Activated CD8-positive, alpha-beta T cell treated with anti-CD3 and anti-CD28 coated beads for 36 hours (primary cell): ENCODE measurements at regions not wholly inside any gene's neighbourhood (a gene's known extent, or its start where the extent isn't known, plus 50 kb on each side); places are given as distances from the start of the nearest gene placed in this dataset.

Experiments used
- ATAC-seq: fragments of 200-7000 bp; cut with Tn5 transposase; one replicate; pipeline ENCODE4 v1.10.0; 2021; ENCODE audit warnings: mild to moderate bottlenecking, moderate library complexity
- CTCF ChIA-PET: fragments of 350-600 bp; sonication (Branson Sonifier 250); formaldehyde crosslinking; loops from one replicate; lab custom pipeline; 2021; ENCODE audit warnings: antibody characterized with exemption; lab: Charles Lee
- POLR2A ChIA-PET: fragments of 350-600 bp; sonication (Branson Sonifier 250); formaldehyde crosslinking; loops from one replicate; lab custom pipeline; 2021; ENCODE audit warnings: antibody characterized with exemption; lab: Charles Lee
- DNase-seq: peaks from one replicate; pipeline ENCODE4 v3.0.0-alpha.2; 2020
- H3K27ac Mint-ChIP-seq: one replicate; pipeline ENCODE4 v1.8.0; 2021; ENCODE audit warnings: mild to moderate bottlenecking, mixed read lengths
- H3K27me3 Mint-ChIP-seq: one replicate; pipeline ENCODE4 v1.8.0; 2021; ENCODE audit warnings: mixed read lengths
- H3K36me3 Mint-ChIP-seq: one replicate; pipeline ENCODE4 v1.8.0; 2021; ENCODE audit warnings: low read depth, mixed read lengths
- H3K4me1 Mint-ChIP-seq: one replicate; pipeline ENCODE4 v1.8.0; 2021; ENCODE audit warnings: low read depth, mixed read lengths
- H3K4me3 Mint-ChIP-seq: one replicate; pipeline ENCODE4 v1.8.0; 2021; ENCODE audit warnings: mild to moderate bottlenecking, moderate library complexity, mixed read lengths
- H3K9me3 Mint-ChIP-seq: one replicate; pipeline ENCODE4 v1.8.0; 2021; ENCODE audit warnings: mixed read lengths
- CTCF ChIP-seq: fragments of 200-600 bp; IDR thresholded peaks from one replicate; pipeline ENCODE4 v1.8.0; 2022; ENCODE audit warnings: antibody characterized with exemption, mild to moderate bottlenecking
- intact Hi-C: fragments of 100-400 bp; cut with micrococcal nuclease; formaldehyde crosslinking; loops from one replicate; pipeline ENCODE4 v1.10.0; 2022

DNA sequence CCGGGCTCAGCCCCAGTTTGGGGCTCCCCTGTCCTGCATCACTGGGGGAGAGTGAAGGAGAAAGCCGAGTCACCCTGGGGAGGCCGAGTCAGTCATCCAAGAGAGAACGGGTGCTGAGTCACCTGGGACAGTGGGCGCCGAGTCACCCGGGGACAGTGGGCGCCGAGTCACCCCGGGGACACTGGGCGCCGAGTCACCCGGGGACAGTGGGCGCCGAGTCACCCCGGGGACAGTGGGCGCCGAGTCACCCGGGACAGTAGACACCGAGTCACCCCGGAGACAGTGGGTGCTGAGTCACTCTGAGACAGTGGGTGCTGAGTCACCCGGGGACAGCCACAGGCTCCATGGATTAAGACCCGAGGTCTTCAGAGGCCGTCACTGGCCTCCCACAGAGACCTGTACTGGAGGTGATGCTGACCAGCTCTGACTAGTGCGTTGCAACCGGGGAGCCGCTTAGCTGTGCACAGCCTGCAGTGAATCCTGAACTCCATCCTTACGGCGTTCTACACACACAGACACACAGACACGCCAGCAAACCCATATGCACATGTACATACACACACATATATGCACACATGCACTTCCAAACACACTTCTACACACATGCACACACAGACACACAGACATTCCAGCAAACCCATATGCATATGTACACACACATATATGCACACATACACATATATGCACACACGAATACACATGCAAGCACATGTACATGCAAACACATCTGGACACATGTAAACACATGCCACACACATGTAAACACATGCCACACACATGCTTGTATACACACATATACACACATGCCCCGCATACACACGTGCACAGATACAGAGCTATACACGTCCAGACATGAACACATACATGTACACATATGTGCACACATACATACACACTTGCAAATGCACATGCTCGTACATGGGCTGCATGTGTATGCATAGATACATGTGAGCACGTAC is 64.9 kb upstream of the GALNT9 start:
- no peaks in the 10 kb centered on the region for H3K36me3 Mint-ChIP-seq
- peaks cover 5% of the 10 kb centered on the region for H3K9me3 Mint-ChIP-seq
- TF ChIP-seq CTCF = no peak
- H3K27me3 Mint-ChIP-seq = peaks cover 8% of the 10 kb centered on the region
- ChIA-PET CTCF (no interaction called here), POLR2A (no interaction called here)
- no peak overlapping the region for H3K4me3 Mint-ChIP-seq
- ATAC-seq (peak; percentile 30), DNase-seq (no peak)
- no peaks in the 10 kb centered on the region for H3K4me1 Mint-ChIP-seq
- H3K27ac Mint-ChIP-seq = no peak overlapping the region
- intact Hi-C loops = no loop called here

GRCh38 chr12:132393245-132393795 is 63.9 kb upstream of the GALNT9 start:
- Mint-ChIP-seq H3K36me3 (no peaks in the 10 kb centered on the region), H3K27me3 (peaks cover 6% of the 10 kb centered on the region), H3K4me3 (no peak overlapping the region), H3K4me1 (no peaks in the 10 kb centered on the region), H3K9me3 (peaks cover 5% of the 10 kb centered on the region), H3K27ac (no peak overlapping the region)
- ATAC-seq = no peak
- ChIA-PET CTCF (no interaction called here), POLR2A (no interaction called here)
- no peak for DNase-seq
- intact Hi-C loops = no loop called here
- no peak for TF ChIP-seq CTCF

DNA sequence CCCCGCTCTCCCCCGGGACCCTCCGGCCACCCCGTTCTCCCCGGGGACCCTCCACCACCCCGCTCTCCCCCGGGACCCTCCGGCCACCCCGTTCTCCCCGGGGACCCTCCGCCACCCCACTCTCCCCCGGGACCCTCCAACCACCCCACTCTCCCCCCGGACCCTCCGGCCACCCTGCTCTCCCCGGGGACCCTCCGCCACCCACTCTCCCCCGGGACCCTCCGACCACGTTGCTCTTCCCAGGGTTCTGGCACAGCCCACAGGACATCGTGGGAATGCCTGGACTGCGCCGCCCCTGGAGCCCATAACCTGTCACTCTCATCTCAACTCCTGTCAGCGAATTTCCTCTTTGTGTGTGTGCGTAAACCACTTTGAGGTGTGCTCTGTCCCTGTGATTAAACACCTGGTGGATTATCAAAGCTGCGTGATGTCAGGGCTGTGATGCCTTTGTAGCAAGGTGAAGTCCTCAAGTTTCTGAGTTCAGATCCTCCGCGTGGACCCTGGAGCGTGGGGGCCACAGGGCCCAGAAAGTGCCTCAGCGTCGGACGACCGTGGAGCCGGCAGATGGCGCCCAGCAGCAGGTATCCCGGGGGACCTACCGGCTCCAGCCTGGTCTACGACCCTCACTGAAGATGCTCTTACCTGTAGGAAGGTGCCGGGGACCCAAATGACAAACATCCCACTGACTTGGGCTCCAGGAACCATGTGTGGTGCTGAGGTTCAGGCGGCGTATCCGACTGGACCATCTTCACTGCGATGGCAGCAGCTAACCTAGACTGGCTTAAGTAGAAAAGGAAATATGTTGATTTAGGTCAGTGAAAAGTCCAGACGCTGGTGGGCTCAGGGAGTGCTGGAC is 63.2 kb upstream of the GALNT9 start:
- intact Hi-C loops = no loop called here
- TF ChIP-seq CTCF = no peak
- Mint-ChIP-seq H3K27ac (no peak overlapping the region), H3K4me1 (no peaks in the 10 kb centered on the region), H3K4me3 (no peak overlapping the region), H3K27me3 (peaks cover 4% of the 10 kb centered on the region), H3K9me3 (peaks cover 5% of the 10 kb centered on the region), H3K36me3 (no peaks in the 10 kb centered on the region)
- DNase-seq (no peak), ATAC-seq (no peak)
- ChIA-PET POLR2A (no interaction called here), CTCF (no interaction called here)

DNA sequence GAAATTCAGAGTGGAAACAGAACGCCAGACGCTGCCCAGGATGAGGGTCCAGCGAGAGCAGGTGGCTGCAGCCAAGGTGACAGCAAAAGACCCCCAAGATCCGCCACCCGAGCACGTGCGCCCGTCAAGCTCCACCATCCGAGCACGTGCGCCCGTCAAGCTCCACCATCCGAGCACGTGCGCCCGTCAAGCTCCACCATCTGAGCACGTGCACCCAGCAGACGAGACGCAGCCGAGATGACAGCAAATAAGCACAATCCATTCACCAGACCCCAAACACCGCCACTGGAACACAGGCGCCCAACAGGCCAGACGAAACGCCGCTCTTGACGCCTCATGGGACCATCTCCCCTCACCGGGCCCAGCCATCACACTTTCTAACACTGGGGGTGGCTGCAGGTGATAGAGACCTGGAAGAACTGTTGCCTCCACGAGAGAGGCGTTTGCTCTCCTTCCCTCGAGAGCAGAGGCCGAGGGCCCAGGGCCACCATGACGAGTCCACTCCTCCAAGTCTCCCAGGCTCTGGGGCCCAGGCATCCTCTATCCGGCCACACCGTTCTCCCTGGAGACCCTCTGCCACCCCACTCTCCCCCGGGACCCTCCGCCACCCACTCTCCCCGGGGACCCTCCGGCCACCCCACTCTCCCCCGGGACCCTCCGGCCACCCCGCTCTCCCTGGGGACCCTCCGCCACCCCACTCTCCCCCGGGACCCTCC is 62.1 kb upstream of the GALNT9 start:
- Mint-ChIP-seq H3K27me3 (peaks cover 9% of the 10 kb centered on the region), H3K27ac (no peak overlapping the region), H3K4me1 (no peaks in the 10 kb centered on the region), H3K9me3 (peaks cover 5% of the 10 kb centered on the region), H3K36me3 (no peaks in the 10 kb centered on the region), H3K4me3 (no peak overlapping the region)
- ATAC-seq = no peak
- ChIA-PET POLR2A (interaction anchor here (0.6 kb wide), 1 partner anchor 13 kb away, joined by 3 read pairs; no protein-coding TSS in a partner anchor), CTCF (no interaction called here)
- intact Hi-C loops = no loop called here
- no peak for TF ChIP-seq CTCF
- no peak for DNase-seq
